ENCODE measurements at regions not wholly inside any gene's neighbourhood (a gene's known extent, or its start where the extent isn't known, plus 50 kb on each side); places are given as distances from the start of the nearest gene placed in this dataset.

DNA sequence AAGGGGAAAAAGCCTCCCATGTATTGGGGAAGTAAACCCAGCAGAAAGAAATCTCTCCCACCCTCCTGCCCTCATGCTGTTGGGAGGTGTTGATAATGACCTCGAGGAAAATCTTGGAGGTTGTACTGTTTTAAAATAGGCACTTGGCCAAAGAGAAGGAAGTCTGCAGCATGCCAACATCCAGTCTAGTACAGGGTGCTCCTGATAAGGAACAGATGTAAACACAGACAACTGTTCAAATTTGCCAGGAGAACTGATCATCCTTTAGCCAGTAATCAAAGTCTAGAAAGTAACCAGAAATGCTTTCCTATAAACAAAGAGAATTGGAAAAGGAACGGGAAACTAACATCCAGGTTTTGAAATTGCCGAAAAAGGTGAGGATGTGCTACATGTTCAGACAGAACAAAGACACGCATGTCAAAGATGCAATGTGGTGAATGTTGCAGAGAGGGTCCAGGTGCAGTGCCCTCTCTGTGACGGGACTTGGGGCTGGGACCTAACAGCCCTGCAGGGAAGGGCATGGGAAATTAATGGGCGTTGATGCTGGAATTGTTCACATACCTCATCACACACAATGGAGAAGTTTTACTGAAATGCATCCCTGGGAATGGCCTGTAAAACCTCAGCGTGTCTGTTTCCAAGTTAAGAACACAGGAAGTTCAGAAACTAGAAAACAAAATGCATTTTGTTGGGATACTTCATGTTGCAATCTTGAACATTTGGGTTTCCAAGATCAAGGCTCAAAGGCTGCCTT, 125.7 kb upstream of the RND3 start:
- TF ChIP-seq, protein P1, sequence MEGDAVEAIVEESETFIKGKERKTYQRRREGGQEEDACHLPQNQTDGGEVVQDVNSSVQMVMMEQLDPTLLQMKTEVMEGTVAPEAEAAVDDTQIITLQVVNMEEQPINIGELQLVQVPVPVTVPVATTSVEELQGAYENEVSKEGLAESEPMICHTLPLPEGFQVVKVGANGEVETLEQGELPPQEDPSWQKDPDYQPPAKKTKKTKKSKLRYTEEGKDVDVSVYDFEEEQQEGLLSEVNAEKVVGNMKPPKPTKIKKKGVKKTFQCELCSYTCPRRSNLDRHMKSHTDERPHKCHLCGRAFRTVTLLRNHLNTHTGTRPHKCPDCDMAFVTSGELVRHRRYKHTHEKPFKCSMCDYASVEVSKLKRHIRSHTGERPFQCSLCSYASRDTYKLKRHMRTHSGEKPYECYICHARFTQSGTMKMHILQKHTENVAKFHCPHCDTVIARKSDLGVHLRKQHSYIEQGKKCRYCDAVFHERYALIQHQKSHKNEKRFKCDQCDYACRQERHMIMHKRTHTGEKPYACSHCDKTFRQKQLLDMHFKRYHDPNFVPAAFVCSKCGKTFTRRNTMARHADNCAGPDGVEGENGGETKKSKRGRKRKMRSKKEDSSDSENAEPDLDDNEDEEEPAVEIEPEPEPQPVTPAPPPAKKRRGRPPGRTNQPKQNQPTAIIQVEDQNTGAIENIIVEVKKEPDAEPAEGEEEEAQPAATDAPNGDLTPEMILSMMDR (IDR thresholded peaks at IDR 0.05): no peak
- TF ChIP-seq POLR2AphosphoS5 (IDR thresholded peaks at IDR 0.05): peak; percentile 63

Measured in prostate gland (tissue), 2 donors.